B cell (primary cell): ENCODE measurements at regions not wholly inside any gene's neighbourhood (a gene's known extent, or its start where the extent isn't known, plus 50 kb on each side); places are given as distances from the start of the nearest gene placed in this dataset.

Experiments
- EZH2 ChIP-seq: IDR thresholded peaks from 2 replicates; pipeline ENCODE4 v1.6.1; 2012; ENCODE audit warnings: borderline replicate concordance, low read depth, mild to moderate bottlenecking, moderate library complexity, low read length; ENCODE audit not compliant: insufficient read depth, poor library complexity, severe bottlenecking
- TF ChIP-seq, protein P1 (sequence below): fragments of 200-600 bp; IDR thresholded peaks from one replicate; pipeline ENCODE4 v1.8.0; 2022; ENCODE audit warnings: antibody characterized with exemption, mild to moderate bottlenecking

DNA sequence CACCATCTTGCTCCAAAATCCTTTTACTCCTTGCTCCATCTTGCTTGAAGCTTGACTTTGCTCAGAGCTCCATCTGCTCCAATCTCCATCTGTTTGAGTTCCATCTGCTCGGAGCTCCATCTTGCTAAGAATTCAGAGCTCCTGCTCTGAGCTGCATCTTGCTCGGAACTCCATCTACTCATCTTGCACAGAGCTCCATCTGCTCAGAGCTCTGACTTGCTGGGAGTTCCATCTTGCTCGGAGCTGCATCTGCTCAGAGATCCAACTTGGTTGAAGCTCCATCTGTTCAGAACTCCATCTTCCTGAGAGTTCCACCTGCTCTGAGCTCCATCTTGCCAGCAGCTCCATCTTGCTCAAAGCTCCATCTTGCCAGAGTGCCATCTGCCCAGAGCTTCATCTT, 80.6 kb upstream of the ZNF98 start:
- TF ChIP-seq, protein P1, sequence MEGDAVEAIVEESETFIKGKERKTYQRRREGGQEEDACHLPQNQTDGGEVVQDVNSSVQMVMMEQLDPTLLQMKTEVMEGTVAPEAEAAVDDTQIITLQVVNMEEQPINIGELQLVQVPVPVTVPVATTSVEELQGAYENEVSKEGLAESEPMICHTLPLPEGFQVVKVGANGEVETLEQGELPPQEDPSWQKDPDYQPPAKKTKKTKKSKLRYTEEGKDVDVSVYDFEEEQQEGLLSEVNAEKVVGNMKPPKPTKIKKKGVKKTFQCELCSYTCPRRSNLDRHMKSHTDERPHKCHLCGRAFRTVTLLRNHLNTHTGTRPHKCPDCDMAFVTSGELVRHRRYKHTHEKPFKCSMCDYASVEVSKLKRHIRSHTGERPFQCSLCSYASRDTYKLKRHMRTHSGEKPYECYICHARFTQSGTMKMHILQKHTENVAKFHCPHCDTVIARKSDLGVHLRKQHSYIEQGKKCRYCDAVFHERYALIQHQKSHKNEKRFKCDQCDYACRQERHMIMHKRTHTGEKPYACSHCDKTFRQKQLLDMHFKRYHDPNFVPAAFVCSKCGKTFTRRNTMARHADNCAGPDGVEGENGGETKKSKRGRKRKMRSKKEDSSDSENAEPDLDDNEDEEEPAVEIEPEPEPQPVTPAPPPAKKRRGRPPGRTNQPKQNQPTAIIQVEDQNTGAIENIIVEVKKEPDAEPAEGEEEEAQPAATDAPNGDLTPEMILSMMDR: no peak
- TF ChIP-seq EZH2: no peak
